ENCODE measurements at regions not wholly inside any gene's neighbourhood (a gene's known extent, or its start where the extent isn't known, plus 50 kb on each side); places are given as distances from the start of the nearest gene placed in this dataset.

- 90% methylated on average over 5 of the region's 5 CpGs; no CpG with 5 or more reads in 1 of the 2 experiments for WGBS, 2 experiments (ENCODE audit: extremely low coverage in 1 of 2, insufficient coverage in 1 of 2, insufficient read length in 1 of 2, insufficient replicate concordance in 2 of 2, low coverage in 1 of 2, low lambda C conversion rate in 2 of 2, missing lambda C conversion rate in 1 of 2)
- Histone ChIP-seq H3K23ac (ENCODE audit: insufficient read length) (no peak overlapping the region), H3K27ac (ENCODE audit: low read depth, low read length) (no peak overlapping the region), H2AK5ac (ENCODE audit: low read depth, low read length) (no peak overlapping the region), H4K5ac (ENCODE audit: insufficient read length, low read depth, low read length) (no peak overlapping the region), H3K4me3 (ENCODE audit: extremely low read depth in 1 of 4, insufficient read depth in 2 of 4, low read depth in 3 of 4, low read length in 4 of 4) (no peak overlapping the region), H3K4me2 (ENCODE audit: insufficient read depth in 1 of 2, low read depth in 2 of 2, low read length in 2 of 2) (no peak overlapping the region), H3K9ac (replicated peaks in 1 of 4; ENCODE audit: extremely low read depth in 1 of 4, low read depth in 3 of 4, low read length in 3 of 4) (no peak overlapping the region), H2AFZ (ENCODE audit: low read length) (no peak overlapping the region), H4K8ac (ENCODE audit: extremely low read depth, insufficient read depth, low read length) (no peak overlapping the region), H3K56ac (replicated peaks; ENCODE audit: insufficient read length, low read depth, low read length) (no peak overlapping the region), H3K23me2 (ENCODE audit: low read depth, low read length) (no peaks in the 10 kb centered on the region), H4K20me1 (replicated peaks in 1 of 2; ENCODE audit: control insufficient read depth in 1 of 2, insufficient read depth in 2 of 2, low read length in 2 of 2) (no peaks in the 10 kb centered on the region), H3K4me1 (replicated peaks in 1 of 4; ENCODE audit: control insufficient read depth in 3 of 4, insufficient read depth in 4 of 4, low read length in 3 of 4) (no peaks in the 10 kb centered on the region), H3K14ac (ENCODE audit: insufficient read length) (no peak overlapping the region), H2BK15ac (ENCODE audit: low read length) (no peak overlapping the region), H2BK120ac (replicated peaks; ENCODE audit: low read depth, low read length) (no peak overlapping the region), H3K36me3 (ENCODE audit: control insufficient read depth in 2 of 4, insufficient read depth in 4 of 4, low read length in 3 of 4) (no peaks in the 10 kb centered on the region), H2BK12ac (ENCODE audit: low read depth, low read length) (no peak overlapping the region), H3K79me2 (ENCODE audit: control insufficient read depth in 1 of 2, insufficient read depth in 2 of 2, low read length in 2 of 2) (no peaks in the 10 kb centered on the region), H2BK5ac (ENCODE audit: low read depth, low read length) (no peak overlapping the region), H3K27me3 (replicated peaks in 1 of 4; ENCODE audit: control insufficient read depth in 3 of 4, extremely low read depth in 1 of 4, insufficient read depth in 3 of 4, low read length in 3 of 4) (no peaks in the 10 kb centered on the region), H3K4ac (replicated peaks; ENCODE audit: insufficient read length, low read depth, low read length) (no peak overlapping the region), H3K79me1 (ENCODE audit: low read depth, low read length) (no peaks in the 10 kb centered on the region), H4K91ac (replicated peaks; ENCODE audit: insufficient read length, low read length) (no peak overlapping the region), H3K9me3 (ENCODE audit: insufficient read depth in 2 of 2, low read depth in 1 of 2, low read length in 1 of 2) (no peaks in the 10 kb centered on the region), H2BK20ac (ENCODE audit: low read length) (no peak overlapping the region), H3K18ac (ENCODE audit: extremely low read depth, low read length) (no peak overlapping the region)
- TF ChIP-seq RFX5 (IDR thresholded peaks at IDR 0.05; ENCODE audit: borderline replicate concordance, low read depth, low read length), result no peak
- TF ChIP-seq SIN3A (conservative IDR thresholded peaks at IDR 0.05 in 1 of 2, IDR thresholded peaks at IDR 0.05 in 1 of 2; ENCODE audit: low read depth in 1 of 2, low read length in 2 of 2), result no peak
- CTCF ChIA-PET (ENCODE audit: partially characterized antibody), result no interaction called here
- FAIRE-seq (no peak), DNase-seq (ENCODE audit: low read depth in 1 of 2, low spot score in 2 of 2) (no peak)
- POLR2A ChIA-PET (ENCODE audit: partially characterized antibody), result no interaction called here
Measured at GRCh38 chr2:133726973-133727372, 158.7 kb upstream of the NCKAP5 start.

Data from H1 (cell line).